ENCODE measurements at regions not wholly inside any gene's neighbourhood (a gene's known extent, or its start where the extent isn't known, plus 50 kb on each side); places are given as distances from the start of the nearest gene placed in this dataset.

DNA sequence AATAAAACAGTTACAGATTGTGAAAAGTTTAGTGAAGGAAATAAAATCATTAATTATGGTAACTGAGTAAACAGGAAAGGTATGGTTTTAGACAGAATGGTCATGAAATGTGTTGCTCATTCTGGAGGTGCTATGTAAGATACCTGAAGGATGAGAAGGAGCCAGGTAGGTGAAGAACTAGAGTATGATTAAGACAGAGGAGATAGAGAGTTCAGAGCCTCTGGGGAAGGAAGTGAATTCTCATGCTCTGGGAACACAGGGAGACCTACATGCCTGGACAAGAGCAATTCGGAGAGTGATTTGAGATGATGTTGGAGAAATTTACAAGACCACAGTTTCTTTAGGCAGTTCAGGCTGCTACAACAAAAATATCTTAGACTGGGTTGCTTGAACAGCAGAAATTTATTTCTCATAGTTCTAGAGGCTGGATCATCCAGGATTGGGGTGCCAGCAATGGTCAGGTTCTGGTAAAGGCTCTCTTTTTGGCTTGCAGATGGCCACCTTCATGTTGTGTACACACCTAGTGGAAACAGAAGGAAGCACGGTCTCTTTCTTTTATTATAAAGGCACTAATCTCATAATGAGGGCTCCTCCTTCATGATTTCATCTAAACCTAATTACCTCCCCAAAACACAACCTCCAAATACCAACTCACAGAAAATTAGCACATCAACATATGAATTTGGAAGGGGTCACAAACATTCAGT, 1416.1 kb downstream of the PCDH7 start:
- H3K9me3 ChIP-seq = peaks cover 0 to under 1% (median 0%) of the 10 kb centered on the region in 4 donors
- H3K27me3 ChIP-seq = no peaks in the 10 kb centered on the region
- no peaks in the 10 kb centered on the region for H3K36me3 ChIP-seq
- TF ChIP-seq POLR2A (IDR thresholded peaks at IDR 0.05; ENCODE audit: low read depth) = no peak
- TF ChIP-seq, protein P1, sequence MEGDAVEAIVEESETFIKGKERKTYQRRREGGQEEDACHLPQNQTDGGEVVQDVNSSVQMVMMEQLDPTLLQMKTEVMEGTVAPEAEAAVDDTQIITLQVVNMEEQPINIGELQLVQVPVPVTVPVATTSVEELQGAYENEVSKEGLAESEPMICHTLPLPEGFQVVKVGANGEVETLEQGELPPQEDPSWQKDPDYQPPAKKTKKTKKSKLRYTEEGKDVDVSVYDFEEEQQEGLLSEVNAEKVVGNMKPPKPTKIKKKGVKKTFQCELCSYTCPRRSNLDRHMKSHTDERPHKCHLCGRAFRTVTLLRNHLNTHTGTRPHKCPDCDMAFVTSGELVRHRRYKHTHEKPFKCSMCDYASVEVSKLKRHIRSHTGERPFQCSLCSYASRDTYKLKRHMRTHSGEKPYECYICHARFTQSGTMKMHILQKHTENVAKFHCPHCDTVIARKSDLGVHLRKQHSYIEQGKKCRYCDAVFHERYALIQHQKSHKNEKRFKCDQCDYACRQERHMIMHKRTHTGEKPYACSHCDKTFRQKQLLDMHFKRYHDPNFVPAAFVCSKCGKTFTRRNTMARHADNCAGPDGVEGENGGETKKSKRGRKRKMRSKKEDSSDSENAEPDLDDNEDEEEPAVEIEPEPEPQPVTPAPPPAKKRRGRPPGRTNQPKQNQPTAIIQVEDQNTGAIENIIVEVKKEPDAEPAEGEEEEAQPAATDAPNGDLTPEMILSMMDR (IDR thresholded peaks at IDR 0.05) = no peak
- no peak for TF ChIP-seq EP300 (IDR thresholded peaks at IDR 0.05)
- TF ChIP-seq POLR2AphosphoS5 (IDR thresholded peaks at IDR 0.05) = no peak
- WGBS = 92% methylated on average over 2 of the region's 2 CpGs
- no peaks in the 10 kb centered on the region for H3K4me1 ChIP-seq
- no peak overlapping the region for H3K4me3 ChIP-seq
- no peak for DNase-seq (ENCODE audit: extremely low spot score)
- H3K27ac ChIP-seq (replicated peaks in 1 of 4) = no peak overlapping the region
- intact Hi-C loops (cut with DNase I) = no loop called here

DNA sequence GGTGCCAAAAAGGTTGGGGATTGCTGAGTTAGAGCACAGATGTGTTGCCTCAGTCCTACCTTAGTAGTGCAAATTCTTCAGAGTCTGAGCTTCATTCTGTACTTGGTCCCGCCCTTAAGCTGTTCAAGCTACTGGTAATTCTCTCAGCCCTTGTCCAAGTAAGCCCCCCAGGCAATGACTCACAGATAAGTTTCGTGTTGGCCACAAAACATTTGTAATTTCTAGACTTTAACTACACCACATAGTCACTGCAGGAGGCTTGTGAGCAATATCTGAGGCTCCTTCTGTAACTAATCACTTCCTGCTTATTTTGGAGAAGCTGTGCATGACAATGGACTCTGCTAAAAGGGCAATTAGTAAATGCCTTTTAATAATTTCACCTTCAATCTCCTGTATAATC, 1420.5 kb downstream of the PCDH7 start:
- intact Hi-C loops (cut with DNase I) = no loop called here
- TF ChIP-seq, protein P1 (IDR thresholded peaks at IDR 0.05) = no peak
- TF ChIP-seq POLR2AphosphoS5 (IDR thresholded peaks at IDR 0.05) (no peak), EP300 (IDR thresholded peaks at IDR 0.05) (no peak), POLR2A (IDR thresholded peaks at IDR 0.05; ENCODE audit: low read depth) (no peak)
- no peak for DNase-seq (ENCODE audit: extremely low spot score)
- no peaks in the 10 kb centered on the region for H3K36me3 ChIP-seq
- H3K9me3 ChIP-seq = no peaks in the 10 kb centered on the region
- no peak overlapping the region for H3K4me3 ChIP-seq
- H3K27me3 ChIP-seq = no peaks in the 10 kb centered on the region
- no peaks in the 10 kb centered on the region for H3K4me1 ChIP-seq
- 49% methylated on average over 2 of the region's 2 CpGs for WGBS
- no peak overlapping the region for H3K27ac ChIP-seq (replicated peaks in 1 of 4)

DNA sequence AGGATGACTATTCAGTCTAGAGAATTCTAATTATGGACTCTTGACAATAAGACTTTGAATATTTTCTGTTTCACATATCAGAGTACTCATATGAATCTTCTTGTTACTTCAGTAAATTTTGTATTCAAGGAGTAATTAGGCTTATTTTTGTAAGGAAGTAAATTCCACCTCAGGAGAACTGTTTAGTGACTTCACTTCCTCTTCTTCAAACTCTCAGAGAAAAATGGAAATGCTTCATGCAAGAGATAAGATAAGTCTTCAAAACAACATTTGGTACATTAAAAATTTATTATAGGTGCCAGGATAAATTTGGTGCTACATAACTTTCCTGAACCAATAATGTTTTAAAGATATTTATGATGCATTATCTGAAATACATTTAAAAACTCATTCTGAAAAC, 1421.9 kb downstream of the PCDH7 start:
- H3K9me3 ChIP-seq = no peaks in the 10 kb centered on the region
- intact Hi-C loops (cut with DNase I) = no loop called here
- DNase-seq (ENCODE audit: extremely low spot score) = no peak
- no peak overlapping the region for H3K4me3 ChIP-seq
- H3K4me1 ChIP-seq = no peaks in the 10 kb centered on the region
- H3K27me3 ChIP-seq = no peaks in the 10 kb centered on the region
- H3K27ac ChIP-seq (replicated peaks in 1 of 4) = no peak overlapping the region
- TF ChIP-seq, protein P1 (IDR thresholded peaks at IDR 0.05) = no peak
- TF ChIP-seq EP300 (IDR thresholded peaks at IDR 0.05) (no peak), POLR2A (IDR thresholded peaks at IDR 0.05; ENCODE audit: low read depth) (no peak), POLR2AphosphoS5 (IDR thresholded peaks at IDR 0.05) (no peak)
- H3K36me3 ChIP-seq = no peaks in the 10 kb centered on the region

DNA sequence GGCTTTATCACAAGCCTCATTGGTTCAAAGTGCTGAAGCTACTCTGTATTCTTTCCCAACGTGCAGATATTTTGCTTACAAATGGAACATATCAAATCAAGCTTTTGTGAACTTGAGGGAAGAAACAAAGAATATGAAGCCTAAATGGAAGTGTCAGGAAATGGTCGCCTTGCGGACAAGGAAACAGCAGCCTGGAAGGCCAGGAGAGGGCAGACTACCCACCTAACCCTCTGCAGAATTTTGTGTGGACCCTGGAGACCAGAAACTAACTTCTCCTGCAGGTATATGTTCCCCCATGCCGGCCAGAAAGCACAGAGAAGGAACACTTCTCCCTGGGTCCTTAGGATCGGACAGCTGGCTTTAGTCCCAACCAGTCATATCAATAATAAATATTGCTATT, 1425.8 kb downstream of the PCDH7 start:
- H3K27ac ChIP-seq (replicated peaks in 1 of 4) = no peak overlapping the region
- 85% methylated on average over 5 of the region's 5 CpGs for WGBS
- TF ChIP-seq POLR2AphosphoS5 (IDR thresholded peaks at IDR 0.05) = no peak
- no peak for DNase-seq (ENCODE audit: extremely low spot score)
- H3K27me3 ChIP-seq = no peaks in the 10 kb centered on the region
- H3K4me1 ChIP-seq = peaks cover 0 to 8% (median 0%) of the 10 kb centered on the region in 4 donors
- no peaks in the 10 kb centered on the region for H3K36me3 ChIP-seq
- H3K9me3 ChIP-seq = no peaks in the 10 kb centered on the region
- intact Hi-C loops (cut with DNase I) = no loop called here
- no peak overlapping the region for H3K4me3 ChIP-seq

DNA sequence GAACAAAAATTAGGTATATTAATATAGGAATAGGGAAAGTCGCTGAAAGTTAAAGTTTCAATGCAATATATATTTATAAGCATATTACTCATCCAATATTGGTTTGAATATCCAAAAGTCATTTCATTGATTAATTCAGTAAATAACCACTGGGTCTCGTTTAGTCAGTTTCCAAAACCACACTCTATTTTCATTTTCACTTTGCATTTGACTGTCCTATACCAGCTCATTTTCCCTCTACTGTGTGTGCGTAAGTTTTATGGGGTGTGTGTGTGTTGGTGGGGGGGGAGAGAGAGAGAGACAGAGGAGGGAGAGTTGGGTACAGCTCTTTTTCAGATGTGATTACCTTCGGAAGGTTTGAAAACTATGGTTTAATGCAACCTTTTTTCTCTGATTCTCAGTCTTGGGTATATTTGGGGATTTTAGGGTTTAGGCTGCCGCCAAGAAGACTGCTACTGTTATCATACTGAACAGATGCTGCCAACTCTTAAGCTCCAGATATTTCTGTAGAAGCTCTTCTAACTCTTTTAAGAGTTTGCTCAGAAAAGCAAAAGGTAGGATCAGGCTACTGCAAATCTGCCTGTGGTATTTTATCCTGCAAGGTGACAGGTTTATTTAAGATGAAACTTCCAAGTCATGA, 1427.4 kb downstream of the PCDH7 start:
- H3K4me1 ChIP-seq = peaks cover 0 to 8% (median 0%) of the 10 kb centered on the region in 4 donors
- no peak overlapping the region for H3K4me3 ChIP-seq
- DNase-seq (ENCODE audit: extremely low spot score) = no peak
- H3K36me3 ChIP-seq = no peaks in the 10 kb centered on the region
- WGBS = 56% methylated on average over 5 of the region's 5 CpGs
- intact Hi-C loops (cut with DNase I) = no loop called here
- H3K27ac ChIP-seq (replicated peaks in 1 of 4) = no peak overlapping the region
- TF ChIP-seq, protein P1 (IDR thresholded peaks at IDR 0.05) = no peak
- TF ChIP-seq POLR2A (IDR thresholded peaks at IDR 0.05; ENCODE audit: low read depth) (no peak), POLR2AphosphoS5 (IDR thresholded peaks at IDR 0.05) (no peak), EP300 (IDR thresholded peaks at IDR 0.05) (no peak)
- H3K9me3 ChIP-seq = no peaks in the 10 kb centered on the region
- H3K27me3 ChIP-seq = no peaks in the 10 kb centered on the region
